Cardiac fibroblast (primary cell): ENCODE measurements at regions not wholly inside any gene's neighbourhood (a gene's known extent, or its start where the extent isn't known, plus 50 kb on each side); places are given as distances from the start of the nearest gene placed in this dataset.

Source experiments
- DNase-seq, 2 donors: peaks; one replicate each; pipeline versions ENCODE4 v3.0.0 to v3.0.0-alpha.2; 2010; ENCODE audit warnings: low read depth in 2 of 2
- H3K4me3 ChIP-seq, 2 donors: replicated peaks in 1 of 2; 1 replicate in 1 of 2; 2 replicates in 1 of 2; pipeline ENCODE4 v1.5.1; 2011; ENCODE audit warnings: low read depth in 2 of 2, low read length in 2 of 2, mild to moderate bottlenecking in 2 of 2, moderate library complexity in 1 of 2
- CTCF ChIP-seq: IDR thresholded peaks from one replicate; pipeline ENCODE4 v1.5.1; 2011; ENCODE audit warnings: low read depth, mild to moderate bottlenecking, low read length, inconsistent platforms

- DNase-seq, result no peak
- H3K4me3 ChIP-seq, result no peak overlapping the region
- no peak for TF ChIP-seq CTCF
These were observed 77.9 kb upstream of the TOX2 start for GRCh38 chr20:43836790-43837189.

- no peak for TF ChIP-seq CTCF
- no peak for DNase-seq
These were observed 78.6 kb upstream of the TOX2 start for GRCh38 chr20:43835944-43836508.

GRCh38 chr20:43833511-43834395 lies 80.9 kb upstream of the TOX2 start:
- H3K4me3 ChIP-seq, result no peak overlapping the region
- no peak for TF ChIP-seq CTCF
- DNase-seq, result no peak

More at GRCh38 chr20:43835944-43836508, 78.6 kb upstream of the TOX2 start:
- no peak overlapping the region for H3K4me3 ChIP-seq

GRCh38 chr20:43832961-43833360 lies 81.7 kb upstream of the TOX2 start:
- H3K4me3 ChIP-seq, result no peak overlapping the region
- no peak for DNase-seq
- TF ChIP-seq CTCF, result no peak

- no peak for TF ChIP-seq CTCF
- no peak for DNase-seq
- no peak overlapping the region for H3K4me3 ChIP-seq
These were observed 82.4 kb upstream of the TOX2 start for GRCh38 chr20:43832096-43832816.

- H3K4me3 ChIP-seq, result no peak overlapping the region
- no peak for TF ChIP-seq CTCF
These were observed 83.1 kb upstream of the TOX2 start for GRCh38 chr20:43831481-43832065.

More at GRCh38 chr20:43831481-43832065, 83.1 kb upstream of the TOX2 start:
- DNase-seq, result no peak
